ENCODE measurements at regions not wholly inside any gene's neighbourhood (a gene's known extent, or its start where the extent isn't known, plus 50 kb on each side); places are given as distances from the start of the nearest gene placed in this dataset.

- Histone ChIP-seq H3K9me3 (no peaks in the 10 kb centered on the region), H3K4me3 (no peak overlapping the region), H3K27ac (no peak overlapping the region), H3K27me3 (no peaks in the 10 kb centered on the region), H3K4me1 (no peaks in the 10 kb centered on the region), H3K36me3 (no peaks in the 10 kb centered on the region)
- TF ChIP-seq, protein P1, sequence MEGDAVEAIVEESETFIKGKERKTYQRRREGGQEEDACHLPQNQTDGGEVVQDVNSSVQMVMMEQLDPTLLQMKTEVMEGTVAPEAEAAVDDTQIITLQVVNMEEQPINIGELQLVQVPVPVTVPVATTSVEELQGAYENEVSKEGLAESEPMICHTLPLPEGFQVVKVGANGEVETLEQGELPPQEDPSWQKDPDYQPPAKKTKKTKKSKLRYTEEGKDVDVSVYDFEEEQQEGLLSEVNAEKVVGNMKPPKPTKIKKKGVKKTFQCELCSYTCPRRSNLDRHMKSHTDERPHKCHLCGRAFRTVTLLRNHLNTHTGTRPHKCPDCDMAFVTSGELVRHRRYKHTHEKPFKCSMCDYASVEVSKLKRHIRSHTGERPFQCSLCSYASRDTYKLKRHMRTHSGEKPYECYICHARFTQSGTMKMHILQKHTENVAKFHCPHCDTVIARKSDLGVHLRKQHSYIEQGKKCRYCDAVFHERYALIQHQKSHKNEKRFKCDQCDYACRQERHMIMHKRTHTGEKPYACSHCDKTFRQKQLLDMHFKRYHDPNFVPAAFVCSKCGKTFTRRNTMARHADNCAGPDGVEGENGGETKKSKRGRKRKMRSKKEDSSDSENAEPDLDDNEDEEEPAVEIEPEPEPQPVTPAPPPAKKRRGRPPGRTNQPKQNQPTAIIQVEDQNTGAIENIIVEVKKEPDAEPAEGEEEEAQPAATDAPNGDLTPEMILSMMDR (IDR thresholded peaks at IDR 0.05), result no peak
- ATAC-seq (no peak), DNase-seq (no peak)
- intact Hi-C loops (cut with DNase I), result no loop called here
Observed at GRCh38 chr11:129723761-129724162, 91.9 kb upstream of the TMEM45B start.

DNA sequence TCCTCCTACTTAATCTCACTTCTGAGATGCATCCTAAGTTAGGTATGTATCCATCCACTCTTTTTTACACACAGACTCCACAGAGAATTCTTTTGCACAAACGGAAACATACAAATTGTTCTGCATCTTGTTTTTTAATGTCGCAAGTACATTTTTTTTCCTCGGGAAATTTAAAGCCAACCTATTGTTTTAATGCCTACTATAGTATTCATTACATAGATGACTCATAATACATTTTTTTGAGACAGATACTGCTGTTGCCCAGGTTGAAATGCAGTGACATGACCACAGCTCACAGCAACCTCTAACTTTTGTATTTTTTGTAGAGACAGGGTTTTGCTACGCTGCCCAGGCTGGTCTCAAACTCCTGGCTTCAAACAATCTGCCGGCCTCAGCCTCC lies 90.8 kb upstream of the TMEM45B start:
- TF ChIP-seq, protein P1 (IDR thresholded peaks at IDR 0.05), result no peak
- intact Hi-C loops (cut with DNase I), result no loop called here
- Histone ChIP-seq H3K4me3 (no peak overlapping the region), H3K27me3 (no peaks in the 10 kb centered on the region), H3K9me3 (no peaks in the 10 kb centered on the region), H3K27ac (no peak overlapping the region), H3K4me1 (no peaks in the 10 kb centered on the region), H3K36me3 (no peaks in the 10 kb centered on the region)
- no peak for DNase-seq
- no peak for ATAC-seq

- H3K4me3 ChIP-seq, result no peak overlapping the region
Observed at GRCh38 chr11:129726179-129726578, 89.5 kb upstream of the TMEM45B start.

GRCh38 chr11:129728581-129728980 lies 87.1 kb upstream of the TMEM45B start:
- Histone ChIP-seq H3K9me3 (no peaks in the 10 kb centered on the region), H3K27ac (no peak overlapping the region), H3K4me1 (no peaks in the 10 kb centered on the region), H3K4me3 (no peak overlapping the region), H3K27me3 (no peaks in the 10 kb centered on the region), H3K36me3 (no peaks in the 10 kb centered on the region)
- TF ChIP-seq, protein P1 (IDR thresholded peaks at IDR 0.05), result no peak
- ATAC-seq (peak; percentile 12), DNase-seq (no peak)
- intact Hi-C loops (cut with DNase I), result no loop called here

More at GRCh38 chr11:129726179-129726578, 89.5 kb upstream of the TMEM45B start:
- Histone ChIP-seq H3K4me1 (no peaks in the 10 kb centered on the region), H3K36me3 (no peaks in the 10 kb centered on the region), H3K9me3 (no peaks in the 10 kb centered on the region), H3K27me3 (no peaks in the 10 kb centered on the region), H3K27ac (no peak overlapping the region)
- ATAC-seq, result no peak
- TF ChIP-seq, protein P1 (IDR thresholded peaks at IDR 0.05), result no peak
- no peak for DNase-seq
- intact Hi-C loops (cut with DNase I), result no loop called here

GRCh38 chr11:129729216-129729615 lies 86.4 kb upstream of the TMEM45B start:
- H3K27ac ChIP-seq, result no peak overlapping the region
- no peaks in the 10 kb centered on the region for H3K9me3 ChIP-seq
- H3K4me1 ChIP-seq, result no peaks in the 10 kb centered on the region
- ATAC-seq (no peak), DNase-seq (no peak)
- H3K36me3 ChIP-seq, result no peaks in the 10 kb centered on the region
- no peak overlapping the region for H3K4me3 ChIP-seq
- TF ChIP-seq, protein P1 (IDR thresholded peaks at IDR 0.05), result no peak
- intact Hi-C loops (cut with DNase I), result no loop called here
- H3K27me3 ChIP-seq, result no peaks in the 10 kb centered on the region

DNA sequence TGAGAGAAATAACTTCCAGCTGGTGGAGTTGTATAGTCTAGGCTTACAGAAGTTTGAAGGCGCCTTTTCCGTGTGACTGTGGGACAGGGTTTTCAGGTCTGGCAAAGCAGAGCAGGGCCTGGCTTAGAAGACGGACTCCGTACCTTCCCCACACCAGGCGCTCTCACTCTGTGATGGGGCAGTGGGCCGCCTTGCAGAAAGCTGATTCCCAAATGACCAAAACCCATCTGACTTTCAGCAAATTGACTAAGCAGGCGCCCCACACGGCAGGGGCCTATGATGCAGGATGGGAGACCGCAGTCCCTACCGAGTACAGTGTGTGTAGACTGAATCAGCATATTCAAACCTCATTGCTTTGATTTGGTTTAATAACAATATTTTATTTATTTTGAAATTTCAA lies 85.8 kb upstream of the TMEM45B start:
- DNase-seq, result no peak
- Histone ChIP-seq H3K4me1 (no peaks in the 10 kb centered on the region), H3K9me3 (no peaks in the 10 kb centered on the region), H3K27me3 (no peaks in the 10 kb centered on the region), H3K4me3 (no peak overlapping the region), H3K27ac (no peak overlapping the region), H3K36me3 (no peaks in the 10 kb centered on the region)
- intact Hi-C loops (cut with DNase I), result no loop called here
- no peak for ATAC-seq
- TF ChIP-seq, protein P1 (IDR thresholded peaks at IDR 0.05), result no peak

Measured in upper lobe of right lung (tissue), 1 donor.